ENCODE measurements at regions not wholly inside any gene's neighbourhood (a gene's known extent, or its start where the extent isn't known, plus 50 kb on each side); places are given as distances from the start of the nearest gene placed in this dataset.

DNA sequence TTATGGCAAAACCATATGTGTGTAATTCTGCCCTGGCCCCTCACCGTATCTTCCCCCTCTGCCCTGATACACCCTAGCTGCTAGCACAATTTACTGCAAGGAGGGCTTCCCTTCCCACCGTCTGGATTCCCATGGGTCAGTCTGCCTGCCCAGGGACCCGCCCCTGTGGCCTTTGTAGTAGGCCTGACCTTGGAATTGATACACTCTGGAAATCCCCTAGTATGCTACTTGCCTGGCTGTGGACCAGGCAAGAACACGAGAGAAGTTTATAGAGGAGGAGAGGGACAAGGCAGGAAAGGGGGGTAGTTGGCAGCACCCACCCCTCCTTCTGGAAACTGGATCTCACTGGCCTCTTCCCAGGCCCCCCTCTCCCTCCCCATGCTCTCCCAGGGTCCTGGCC lies 115.8 kb upstream of the CCL21 start:
- TF ChIP-seq CREB1 (CRISPR knock-in tag; IDR thresholded peaks at IDR 0.05; ENCODE audit: low read depth) = no peak
- TF ChIP-seq, protein P1, sequence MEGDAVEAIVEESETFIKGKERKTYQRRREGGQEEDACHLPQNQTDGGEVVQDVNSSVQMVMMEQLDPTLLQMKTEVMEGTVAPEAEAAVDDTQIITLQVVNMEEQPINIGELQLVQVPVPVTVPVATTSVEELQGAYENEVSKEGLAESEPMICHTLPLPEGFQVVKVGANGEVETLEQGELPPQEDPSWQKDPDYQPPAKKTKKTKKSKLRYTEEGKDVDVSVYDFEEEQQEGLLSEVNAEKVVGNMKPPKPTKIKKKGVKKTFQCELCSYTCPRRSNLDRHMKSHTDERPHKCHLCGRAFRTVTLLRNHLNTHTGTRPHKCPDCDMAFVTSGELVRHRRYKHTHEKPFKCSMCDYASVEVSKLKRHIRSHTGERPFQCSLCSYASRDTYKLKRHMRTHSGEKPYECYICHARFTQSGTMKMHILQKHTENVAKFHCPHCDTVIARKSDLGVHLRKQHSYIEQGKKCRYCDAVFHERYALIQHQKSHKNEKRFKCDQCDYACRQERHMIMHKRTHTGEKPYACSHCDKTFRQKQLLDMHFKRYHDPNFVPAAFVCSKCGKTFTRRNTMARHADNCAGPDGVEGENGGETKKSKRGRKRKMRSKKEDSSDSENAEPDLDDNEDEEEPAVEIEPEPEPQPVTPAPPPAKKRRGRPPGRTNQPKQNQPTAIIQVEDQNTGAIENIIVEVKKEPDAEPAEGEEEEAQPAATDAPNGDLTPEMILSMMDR (conservative IDR thresholded peaks at IDR 0.05; ENCODE audit: low read depth in 2 of 2) = no peak
- no peak for TF ChIP-seq EZH2phosphoT487 (IDR thresholded peaks at IDR 0.05; ENCODE audit: unreplicated experiment)
- TF ChIP-seq POLR2AphosphoS5 (IDR thresholded peaks at IDR 0.05; ENCODE audit: low read depth) = no peak
- TF ChIP-seq, protein P2, sequence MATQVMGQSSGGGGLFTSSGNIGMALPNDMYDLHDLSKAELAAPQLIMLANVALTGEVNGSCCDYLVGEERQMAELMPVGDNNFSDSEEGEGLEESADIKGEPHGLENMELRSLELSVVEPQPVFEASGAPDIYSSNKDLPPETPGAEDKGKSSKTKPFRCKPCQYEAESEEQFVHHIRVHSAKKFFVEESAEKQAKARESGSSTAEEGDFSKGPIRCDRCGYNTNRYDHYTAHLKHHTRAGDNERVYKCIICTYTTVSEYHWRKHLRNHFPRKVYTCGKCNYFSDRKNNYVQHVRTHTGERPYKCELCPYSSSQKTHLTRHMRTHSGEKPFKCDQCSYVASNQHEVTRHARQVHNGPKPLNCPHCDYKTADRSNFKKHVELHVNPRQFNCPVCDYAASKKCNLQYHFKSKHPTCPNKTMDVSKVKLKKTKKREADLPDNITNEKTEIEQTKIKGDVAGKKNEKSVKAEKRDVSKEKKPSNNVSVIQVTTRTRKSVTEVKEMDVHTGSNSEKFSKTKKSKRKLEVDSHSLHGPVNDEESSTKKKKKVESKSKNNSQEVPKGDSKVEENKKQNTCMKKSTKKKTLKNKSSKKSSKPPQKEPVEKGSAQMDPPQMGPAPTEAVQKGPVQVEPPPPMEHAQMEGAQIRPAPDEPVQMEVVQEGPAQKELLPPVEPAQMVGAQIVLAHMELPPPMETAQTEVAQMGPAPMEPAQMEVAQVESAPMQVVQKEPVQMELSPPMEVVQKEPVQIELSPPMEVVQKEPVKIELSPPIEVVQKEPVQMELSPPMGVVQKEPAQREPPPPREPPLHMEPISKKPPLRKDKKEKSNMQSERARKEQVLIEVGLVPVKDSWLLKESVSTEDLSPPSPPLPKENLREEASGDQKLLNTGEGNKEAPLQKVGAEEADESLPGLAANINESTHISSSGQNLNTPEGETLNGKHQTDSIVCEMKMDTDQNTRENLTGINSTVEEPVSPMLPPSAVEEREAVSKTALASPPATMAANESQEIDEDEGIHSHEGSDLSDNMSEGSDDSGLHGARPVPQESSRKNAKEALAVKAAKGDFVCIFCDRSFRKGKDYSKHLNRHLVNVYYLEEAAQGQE (IDR thresholded peaks at IDR 0.05; ENCODE audit: unreplicated experiment) = no peak
- no peak for TF ChIP-seq EZH2 (IDR thresholded peaks at IDR 0.05; ENCODE audit: low read depth, unreplicated experiment)
- TF ChIP-seq ZNF114 (CRISPR knock-in tag; IDR thresholded peaks at IDR 0.05) = no peak
- TF ChIP-seq JUNB (IDR thresholded peaks at IDR 0.05; ENCODE audit: unreplicated experiment) = no peak
- TF ChIP-seq, protein P3, sequence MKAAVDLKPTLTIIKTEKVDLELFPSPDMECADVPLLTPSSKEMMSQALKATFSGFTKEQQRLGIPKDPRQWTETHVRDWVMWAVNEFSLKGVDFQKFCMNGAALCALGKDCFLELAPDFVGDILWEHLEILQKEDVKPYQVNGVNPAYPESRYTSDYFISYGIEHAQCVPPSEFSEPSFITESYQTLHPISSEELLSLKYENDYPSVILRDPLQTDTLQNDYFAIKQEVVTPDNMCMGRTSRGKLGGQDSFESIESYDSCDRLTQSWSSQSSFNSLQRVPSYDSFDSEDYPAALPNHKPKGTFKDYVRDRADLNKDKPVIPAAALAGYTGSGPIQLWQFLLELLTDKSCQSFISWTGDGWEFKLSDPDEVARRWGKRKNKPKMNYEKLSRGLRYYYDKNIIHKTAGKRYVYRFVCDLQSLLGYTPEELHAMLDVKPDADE (IDR thresholded peaks at IDR 0.05) = no peak
